Activated T-helper 1 cell treated with anti-CD3 and anti-CD28 coated beads, Interleukin-12 subunit alpha, Interleukin-12 subunit beta, Interleukin-2, Interleukin-4 antibody, amounts not matched to agents 30 ng/mL and 10 ng/mL and 1 ng/mL, durations not matched to agents 14 hours and 24 hours and 36 hours (primary cell): ENCODE measurements at regions not wholly inside any gene's neighbourhood (a gene's known extent, or its start where the extent isn't known, plus 50 kb on each side); places are given as distances from the start of the nearest gene placed in this dataset.

Experiments used
- DNase-seq: peaks from one replicate; pipeline ENCODE4 v3.0.0; 2021; ENCODE audit warnings: low spot score
- H3K27ac Mint-ChIP-seq: one replicate; pipeline ENCODE4 v1.8.0; 2021; ENCODE audit warnings: mild to moderate bottlenecking, mixed read lengths
- H3K27me3 Mint-ChIP-seq: one replicate; pipeline ENCODE4 v1.8.0; 2022; ENCODE audit warnings: mild to moderate bottlenecking, moderate library complexity, mixed read lengths; ENCODE audit not compliant: insufficient read depth
- H3K36me3 Mint-ChIP-seq: one replicate; pipeline ENCODE4 v1.8.0; 2021; ENCODE audit warnings: low read depth, mixed read lengths
- H3K4me1 Mint-ChIP-seq: one replicate; pipeline ENCODE4 v1.8.0; 2021; ENCODE audit warnings: low read depth, mixed read lengths
- H3K4me3 Mint-ChIP-seq: one replicate; pipeline ENCODE4 v1.8.0; 2021; ENCODE audit warnings: mild to moderate bottlenecking, moderate library complexity, mixed read lengths
- H3K9me3 Mint-ChIP-seq: one replicate; pipeline ENCODE4 v1.8.0; 2021; ENCODE audit warnings: mixed read lengths
- intact Hi-C: fragments of 100-400 bp; cut with micrococcal nuclease; formaldehyde crosslinking; loops from one replicate; pipeline ENCODE4 v1.15.1; 2024

- Mint-ChIP-seq H3K9me3 (no peaks in the 10 kb centered on the region), H3K27me3 (no peaks in the 10 kb centered on the region), H3K4me3 (no peak overlapping the region), H3K4me1 (no peaks in the 10 kb centered on the region), H3K36me3 (no peaks in the 10 kb centered on the region), H3K27ac (no peak overlapping the region)
- DNase-seq = no peak
- intact Hi-C loops = no loop called here
Measured at GRCh38 chr6:92710048-92710447, 709.3 kb downstream of the EPHA7 start.

- H3K4me1 Mint-ChIP-seq = no peaks in the 10 kb centered on the region
- no peaks in the 10 kb centered on the region for H3K27me3 Mint-ChIP-seq
- intact Hi-C loops = no loop called here
- no peaks in the 10 kb centered on the region for H3K9me3 Mint-ChIP-seq
- H3K27ac Mint-ChIP-seq = no peak overlapping the region
- H3K36me3 Mint-ChIP-seq = no peaks in the 10 kb centered on the region
- H3K4me3 Mint-ChIP-seq = no peak overlapping the region
- DNase-seq = no peak
Measured at GRCh38 chr6:92708945-92709344, 710.4 kb downstream of the EPHA7 start.

GRCh38 chr6:92708270-92708669 is 711.1 kb downstream of the EPHA7 start:
- H3K9me3 Mint-ChIP-seq = no peaks in the 10 kb centered on the region

GRCh38 chr6:92706976-92707375 is 712.4 kb downstream of the EPHA7 start:
- Mint-ChIP-seq H3K4me3 (no peak overlapping the region), H3K27me3 (no peaks in the 10 kb centered on the region)

More at GRCh38 chr6:92708270-92708669, 711.1 kb downstream of the EPHA7 start:
- Mint-ChIP-seq H3K4me1 (no peaks in the 10 kb centered on the region), H3K4me3 (no peak overlapping the region), H3K27ac (no peak overlapping the region), H3K27me3 (no peaks in the 10 kb centered on the region), H3K36me3 (no peaks in the 10 kb centered on the region)
- intact Hi-C loops = no loop called here
- no peak for DNase-seq

DNA sequence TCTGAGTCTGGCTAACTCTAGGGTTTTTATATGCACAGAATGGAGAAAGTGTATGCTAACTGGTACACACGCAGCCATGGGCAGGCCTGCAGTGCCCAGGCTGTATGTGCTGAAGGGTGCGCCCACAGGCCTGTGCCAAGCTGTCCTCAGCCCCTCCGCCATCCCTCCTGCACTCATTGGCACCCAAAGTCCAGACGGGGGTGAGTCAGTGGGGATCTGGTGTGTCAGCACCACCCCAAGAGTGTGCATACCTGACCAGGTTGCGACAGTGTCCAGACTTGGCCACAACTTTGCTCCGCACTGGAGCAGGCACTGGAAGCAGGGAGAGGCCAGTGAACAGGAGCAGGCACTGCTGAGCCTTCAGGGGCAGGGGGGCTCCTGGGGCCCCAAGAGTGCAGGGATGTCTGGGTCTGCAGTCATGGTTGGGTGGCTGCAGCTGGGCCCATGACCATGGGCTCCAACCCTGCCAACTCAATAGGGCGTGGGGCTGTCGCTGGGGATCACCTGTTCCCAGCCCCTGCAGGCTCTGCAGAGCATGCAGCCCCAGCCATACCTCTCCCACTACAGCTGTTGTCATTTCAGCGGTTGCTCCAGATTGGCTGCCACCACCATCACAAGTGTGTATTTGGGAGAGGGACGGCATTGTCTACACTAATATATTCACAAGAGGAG is 717.8 kb downstream of the EPHA7 start:
- intact Hi-C loops = no loop called here
- Mint-ChIP-seq H3K36me3 (no peaks in the 10 kb centered on the region), H3K9me3 (no peaks in the 10 kb centered on the region), H3K4me3 (no peak overlapping the region), H3K27ac (no peak overlapping the region), H3K4me1 (no peaks in the 10 kb centered on the region), H3K27me3 (no peaks in the 10 kb centered on the region)
- no peak for DNase-seq

More at GRCh38 chr6:92706976-92707375, 712.4 kb downstream of the EPHA7 start:
- DNase-seq = no peak
- H3K4me1 Mint-ChIP-seq = no peaks in the 10 kb centered on the region
- intact Hi-C loops = no loop called here
- no peaks in the 10 kb centered on the region for H3K9me3 Mint-ChIP-seq
- no peak overlapping the region for H3K27ac Mint-ChIP-seq
- H3K36me3 Mint-ChIP-seq = no peaks in the 10 kb centered on the region

GRCh38 chr6:92700411-92700810 is 718.9 kb downstream of the EPHA7 start:
- H3K27me3 Mint-ChIP-seq = no peaks in the 10 kb centered on the region
- intact Hi-C loops = no loop called here
- no peak overlapping the region for H3K4me3 Mint-ChIP-seq
- DNase-seq = no peak
- H3K4me1 Mint-ChIP-seq = no peaks in the 10 kb centered on the region
- no peak overlapping the region for H3K27ac Mint-ChIP-seq
- H3K9me3 Mint-ChIP-seq = no peaks in the 10 kb centered on the region
- H3K36me3 Mint-ChIP-seq = no peaks in the 10 kb centered on the region

DNA sequence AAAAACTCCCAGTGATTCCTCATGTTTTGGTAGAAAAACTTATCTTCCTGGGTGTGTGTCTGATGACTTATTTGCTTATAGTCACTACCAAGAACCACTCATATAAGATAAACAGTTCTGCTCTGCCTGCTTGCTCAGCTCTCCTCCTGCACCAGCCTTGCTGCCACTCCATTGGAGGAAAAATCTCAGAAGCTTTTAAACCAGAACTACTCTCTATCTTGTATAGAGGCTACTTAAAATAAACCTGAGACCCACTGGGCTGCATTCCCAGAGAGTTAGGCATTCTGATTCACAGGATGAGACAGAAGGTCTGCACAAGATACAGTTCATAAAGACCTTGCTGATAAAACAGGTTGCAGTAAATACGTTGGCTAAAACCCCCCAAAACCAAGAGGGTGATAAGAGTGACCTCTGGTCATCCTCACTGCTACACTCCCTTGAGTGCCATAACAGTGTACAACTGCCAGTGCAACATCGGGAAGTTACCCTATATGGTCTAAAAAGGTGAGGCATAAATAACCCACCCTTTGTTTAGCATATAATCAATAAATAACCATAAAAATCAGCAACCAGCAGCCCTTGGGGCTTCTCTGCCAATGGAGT is 728.3 kb downstream of the EPHA7 start:
- H3K27ac Mint-ChIP-seq = no peak overlapping the region
- no peak overlapping the region for H3K4me3 Mint-ChIP-seq
- H3K9me3 Mint-ChIP-seq = no peaks in the 10 kb centered on the region
- H3K27me3 Mint-ChIP-seq = no peaks in the 10 kb centered on the region
- H3K4me1 Mint-ChIP-seq = no peaks in the 10 kb centered on the region
- H3K36me3 Mint-ChIP-seq = no peaks in the 10 kb centered on the region
- intact Hi-C loops = no loop called here
- DNase-seq = no peak

DNA sequence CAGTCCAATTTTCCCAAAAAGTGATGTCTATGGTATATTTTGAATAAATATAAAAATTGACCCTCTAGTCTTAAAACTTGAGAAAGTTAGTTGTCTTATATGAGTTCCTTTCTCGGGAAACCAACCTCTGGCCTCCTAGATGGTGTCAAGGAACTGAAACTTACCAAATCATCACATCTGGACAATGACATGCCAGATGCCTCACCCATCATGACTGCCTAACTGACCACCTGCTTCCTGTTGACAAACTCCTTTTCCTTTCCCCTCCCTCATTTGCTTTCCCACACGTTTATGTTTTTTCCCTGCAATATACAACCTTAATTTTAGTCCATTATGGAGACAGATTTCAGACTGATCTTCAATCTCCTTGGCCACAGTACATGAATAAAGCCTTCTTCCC is 731.0 kb downstream of the EPHA7 start:
- H3K27me3 Mint-ChIP-seq = no peaks in the 10 kb centered on the region
- no peaks in the 10 kb centered on the region for H3K4me1 Mint-ChIP-seq
- intact Hi-C loops = no loop called here
- no peak for DNase-seq
- H3K27ac Mint-ChIP-seq = no peak overlapping the region
- no peaks in the 10 kb centered on the region for H3K36me3 Mint-ChIP-seq
- H3K9me3 Mint-ChIP-seq = no peaks in the 10 kb centered on the region
- no peak overlapping the region for H3K4me3 Mint-ChIP-seq

DNA sequence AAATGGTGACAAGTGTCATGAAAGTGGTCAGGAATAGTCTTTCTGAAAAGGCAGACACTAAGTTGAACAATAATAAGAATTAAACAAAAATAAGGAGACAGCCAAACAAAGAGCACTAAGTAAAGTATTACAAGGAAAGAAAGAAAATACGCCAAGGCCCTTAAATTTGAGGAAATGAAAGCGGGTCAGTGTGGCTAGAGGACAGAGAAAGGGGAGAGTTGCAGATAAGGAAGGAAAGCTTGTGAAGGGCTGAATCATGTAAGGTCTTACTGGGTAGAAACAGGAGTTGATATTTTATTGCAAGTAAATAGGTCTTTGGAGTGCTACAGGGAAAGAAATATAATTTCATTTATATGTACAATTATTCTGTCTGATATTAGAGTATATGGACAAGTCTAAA is 732.1 kb downstream of the EPHA7 start:
- Mint-ChIP-seq H3K9me3 (no peaks in the 10 kb centered on the region), H3K4me1 (no peaks in the 10 kb centered on the region), H3K27ac (no peak overlapping the region), H3K36me3 (no peaks in the 10 kb centered on the region), H3K4me3 (no peak overlapping the region), H3K27me3 (no peaks in the 10 kb centered on the region)
- no peak for DNase-seq
- intact Hi-C loops = no loop called here

- H3K27me3 Mint-ChIP-seq = no peaks in the 10 kb centered on the region
Measured at GRCh38 chr6:92684386-92684785, 735.0 kb downstream of the EPHA7 start.

GRCh38 chr6:92683748-92684147 is 735.6 kb downstream of the EPHA7 start:
- DNase-seq = no peak
- H3K4me1 Mint-ChIP-seq = no peaks in the 10 kb centered on the region

More at GRCh38 chr6:92684386-92684785, 735.0 kb downstream of the EPHA7 start:
- DNase-seq = no peak
- Mint-ChIP-seq H3K4me3 (no peak overlapping the region), H3K9me3 (no peaks in the 10 kb centered on the region), H3K36me3 (no peaks in the 10 kb centered on the region), H3K27ac (no peak overlapping the region), H3K4me1 (no peaks in the 10 kb centered on the region)
- intact Hi-C loops = no loop called here

GRCh38 chr6:92682516-92683398 is 736.6 kb downstream of the EPHA7 start:
- H3K36me3 Mint-ChIP-seq = no peaks in the 10 kb centered on the region
- no peaks in the 10 kb centered on the region for H3K4me1 Mint-ChIP-seq
- no peak overlapping the region for H3K4me3 Mint-ChIP-seq
- no peaks in the 10 kb centered on the region for H3K27me3 Mint-ChIP-seq
- H3K27ac Mint-ChIP-seq = no peak overlapping the region
- DNase-seq = no peak
- intact Hi-C loops = no loop called here
- H3K9me3 Mint-ChIP-seq = no peaks in the 10 kb centered on the region

More at GRCh38 chr6:92683748-92684147, 735.6 kb downstream of the EPHA7 start:
- intact Hi-C loops = no loop called here
- no peak overlapping the region for H3K4me3 Mint-ChIP-seq
- no peaks in the 10 kb centered on the region for H3K36me3 Mint-ChIP-seq
- no peak overlapping the region for H3K27ac Mint-ChIP-seq
- H3K9me3 Mint-ChIP-seq = no peaks in the 10 kb centered on the region
- no peaks in the 10 kb centered on the region for H3K27me3 Mint-ChIP-seq

GRCh38 chr6:92681401-92681800 is 738.0 kb downstream of the EPHA7 start:
- H3K4me3 Mint-ChIP-seq = no peak overlapping the region
- no peak overlapping the region for H3K27ac Mint-ChIP-seq
- H3K36me3 Mint-ChIP-seq = no peaks in the 10 kb centered on the region
- no peaks in the 10 kb centered on the region for H3K9me3 Mint-ChIP-seq
- intact Hi-C loops = no loop called here
- H3K4me1 Mint-ChIP-seq = no peaks in the 10 kb centered on the region
- no peak for DNase-seq
- no peaks in the 10 kb centered on the region for H3K27me3 Mint-ChIP-seq
